ENCODE measurements at regions not wholly inside any gene's neighbourhood (a gene's known extent, or its start where the extent isn't known, plus 50 kb on each side); places are given as distances from the start of the nearest gene placed in this dataset.

GRCh38 chr21:38953516-38953915 is 147.8 kb downstream of the ETS2 start:
- TF ChIP-seq CTCF (IDR thresholded peaks at IDR 0.05; ENCODE audit: low read depth, low read length, missing input control) (no peak), TAF1 (conservative IDR thresholded peaks at IDR 0.05) (no peak), JUND (IDR thresholded peaks at IDR 0.05) (no peak), REST (IDR thresholded peaks at IDR 0.05) (no peak), GABPA (IDR thresholded peaks at IDR 0.05 in 1 of 2, conservative IDR thresholded peaks at IDR 0.05 in 1 of 2) (no peak)
- TF ChIP-seq, protein P1, sequence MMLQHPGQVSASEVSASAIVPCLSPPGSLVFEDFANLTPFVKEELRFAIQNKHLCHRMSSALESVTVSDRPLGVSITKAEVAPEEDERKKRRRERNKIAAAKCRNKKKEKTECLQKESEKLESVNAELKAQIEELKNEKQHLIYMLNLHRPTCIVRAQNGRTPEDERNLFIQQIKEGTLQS (IDR thresholded peaks at IDR 0.05) = no peak
